ENCODE measurements at regions not wholly inside any gene's neighbourhood (a gene's known extent, or its start where the extent isn't known, plus 50 kb on each side); places are given as distances from the start of the nearest gene placed in this dataset.
A peak's percentile ranks its signal among the peaks of the same experiment; 100 is the strongest.

DNA sequence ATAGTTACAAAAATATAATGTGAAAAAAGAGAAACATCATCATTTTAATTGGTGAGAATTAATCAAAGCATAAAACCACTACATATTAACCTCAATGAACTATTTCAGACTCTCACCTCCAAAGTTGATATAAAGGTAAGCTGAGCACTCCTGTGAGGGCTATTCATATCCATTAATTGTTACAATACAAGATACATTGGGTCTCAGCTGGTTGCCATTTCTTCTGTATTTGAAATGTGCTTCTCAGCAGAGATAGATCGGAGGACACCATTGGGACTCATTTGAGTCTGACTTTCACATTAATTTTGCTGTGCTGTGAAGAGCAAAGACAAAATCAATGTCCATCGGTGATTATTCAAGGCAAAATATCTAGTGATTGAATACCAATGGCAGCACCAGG is 459.5 kb upstream of the GOT2 start:
- Histone ChIP-seq H3K4me3 (no peak overlapping the region), H3K27ac (no peak overlapping the region), H3K4me1 (peaks cover 0 to 5% of the 10 kb centered on the region in 2 donors), H3K36me3 (no peaks in the 10 kb centered on the region), H3K27me3 (no peaks in the 10 kb centered on the region), H3K9me3 (no peaks in the 10 kb centered on the region)
- no peak for DNase-seq (ENCODE audit: low spot score in 2 of 2)
- intact Hi-C loops (cut with DNase I), result no loop called here
- TF ChIP-seq, protein P1, sequence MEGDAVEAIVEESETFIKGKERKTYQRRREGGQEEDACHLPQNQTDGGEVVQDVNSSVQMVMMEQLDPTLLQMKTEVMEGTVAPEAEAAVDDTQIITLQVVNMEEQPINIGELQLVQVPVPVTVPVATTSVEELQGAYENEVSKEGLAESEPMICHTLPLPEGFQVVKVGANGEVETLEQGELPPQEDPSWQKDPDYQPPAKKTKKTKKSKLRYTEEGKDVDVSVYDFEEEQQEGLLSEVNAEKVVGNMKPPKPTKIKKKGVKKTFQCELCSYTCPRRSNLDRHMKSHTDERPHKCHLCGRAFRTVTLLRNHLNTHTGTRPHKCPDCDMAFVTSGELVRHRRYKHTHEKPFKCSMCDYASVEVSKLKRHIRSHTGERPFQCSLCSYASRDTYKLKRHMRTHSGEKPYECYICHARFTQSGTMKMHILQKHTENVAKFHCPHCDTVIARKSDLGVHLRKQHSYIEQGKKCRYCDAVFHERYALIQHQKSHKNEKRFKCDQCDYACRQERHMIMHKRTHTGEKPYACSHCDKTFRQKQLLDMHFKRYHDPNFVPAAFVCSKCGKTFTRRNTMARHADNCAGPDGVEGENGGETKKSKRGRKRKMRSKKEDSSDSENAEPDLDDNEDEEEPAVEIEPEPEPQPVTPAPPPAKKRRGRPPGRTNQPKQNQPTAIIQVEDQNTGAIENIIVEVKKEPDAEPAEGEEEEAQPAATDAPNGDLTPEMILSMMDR (IDR thresholded peaks at IDR 0.05), result no peak

DNA sequence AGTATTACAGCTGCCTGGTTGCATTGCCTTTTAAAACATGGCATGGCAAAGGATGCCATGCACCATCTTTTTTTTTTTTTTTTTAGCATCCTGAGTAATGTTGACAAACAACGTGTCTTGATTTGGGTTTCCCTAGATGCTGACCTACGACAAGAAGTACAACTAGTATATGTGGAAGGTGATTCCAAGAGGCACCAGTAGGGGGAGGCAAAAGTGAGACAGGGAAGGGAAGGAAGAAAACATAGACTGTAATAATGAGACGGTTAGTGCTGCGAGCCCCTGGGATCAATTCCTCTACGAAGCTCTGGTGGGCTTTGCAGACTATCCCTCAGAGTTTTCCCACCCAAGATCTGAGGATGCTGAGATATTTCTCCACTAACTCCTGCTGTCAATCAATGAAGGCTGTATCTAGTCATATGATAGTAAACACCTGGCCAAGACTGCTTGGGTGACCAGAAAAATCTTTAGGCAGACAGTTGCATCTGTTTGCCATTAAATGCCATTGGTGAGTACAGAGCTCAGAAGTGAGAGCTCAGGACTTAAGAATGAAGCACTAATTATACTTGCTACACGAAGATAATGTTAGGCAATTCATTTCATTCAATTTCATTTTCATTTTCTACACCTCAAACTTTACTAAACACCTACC is 458.6 kb upstream of the GOT2 start:
- no peak overlapping the region for H3K27ac ChIP-seq
- DNase-seq (ENCODE audit: low spot score in 2 of 2), result no peak
- H3K36me3 ChIP-seq, result no peaks in the 10 kb centered on the region
- H3K27me3 ChIP-seq, result no peaks in the 10 kb centered on the region
- intact Hi-C loops (cut with DNase I), result no loop called here
- TF ChIP-seq, protein P1 (IDR thresholded peaks at IDR 0.05), result peak in 1 of 3 experiments; percentile 21
- no peak overlapping the region for H3K4me3 ChIP-seq
- no peaks in the 10 kb centered on the region for H3K9me3 ChIP-seq
- no peaks in the 10 kb centered on the region for H3K4me1 ChIP-seq

DNA sequence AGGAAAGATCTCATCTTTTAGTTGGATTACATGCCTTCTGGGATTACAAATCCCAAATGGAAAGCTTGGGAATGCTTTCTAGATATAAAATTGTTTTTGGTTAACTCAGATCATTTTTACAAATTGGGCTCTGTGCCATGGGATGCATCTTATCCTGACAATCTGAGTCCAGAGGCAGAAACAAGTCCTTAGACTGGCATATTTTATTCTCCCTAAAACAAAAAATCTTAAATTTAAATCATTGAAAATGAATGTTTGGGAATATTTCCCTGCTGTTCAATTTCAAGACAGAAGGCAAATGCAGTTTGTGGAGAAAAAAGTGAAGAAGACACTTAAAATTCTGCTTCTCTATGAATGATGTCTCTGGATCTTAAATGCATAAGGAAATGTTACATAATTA is 456.6 kb upstream of the GOT2 start:
- intact Hi-C loops (cut with DNase I), result no loop called here
- Histone ChIP-seq H3K27ac (no peak overlapping the region), H3K36me3 (no peaks in the 10 kb centered on the region), H3K27me3 (no peaks in the 10 kb centered on the region), H3K4me3 (no peak overlapping the region), H3K9me3 (no peaks in the 10 kb centered on the region), H3K4me1 (no peaks in the 10 kb centered on the region)
- TF ChIP-seq, protein P1 (IDR thresholded peaks at IDR 0.05), result no peak
- DNase-seq (ENCODE audit: low spot score in 2 of 2), result no peak

DNA sequence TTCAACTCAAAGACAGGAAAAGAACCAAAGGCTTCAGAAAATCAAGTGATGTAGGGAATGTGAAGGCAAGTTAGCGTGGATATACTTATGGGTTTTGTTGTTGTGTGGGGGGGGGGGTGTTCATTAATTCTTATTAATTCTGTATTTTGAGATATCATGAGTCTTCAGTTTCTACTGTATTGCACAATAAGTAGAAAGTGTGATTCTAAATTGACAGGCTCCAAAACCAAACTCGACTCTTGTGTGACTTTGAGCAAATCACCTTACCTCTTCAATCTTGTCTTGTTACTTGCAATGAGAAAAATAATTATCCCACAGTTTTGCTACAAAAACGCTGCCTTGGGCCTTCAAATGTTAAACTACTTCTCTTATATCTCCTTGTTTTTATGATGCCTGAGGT is 453.9 kb upstream of the GOT2 start:
- Histone ChIP-seq H3K36me3 (no peaks in the 10 kb centered on the region), H3K27ac (no peak overlapping the region), H3K27me3 (no peaks in the 10 kb centered on the region), H3K9me3 (no peaks in the 10 kb centered on the region), H3K4me1 (no peaks in the 10 kb centered on the region), H3K4me3 (no peak overlapping the region)
- TF ChIP-seq, protein P1 (IDR thresholded peaks at IDR 0.05), result no peak
- intact Hi-C loops (cut with DNase I), result no loop called here
- no peak for DNase-seq (ENCODE audit: low spot score in 2 of 2)

DNA sequence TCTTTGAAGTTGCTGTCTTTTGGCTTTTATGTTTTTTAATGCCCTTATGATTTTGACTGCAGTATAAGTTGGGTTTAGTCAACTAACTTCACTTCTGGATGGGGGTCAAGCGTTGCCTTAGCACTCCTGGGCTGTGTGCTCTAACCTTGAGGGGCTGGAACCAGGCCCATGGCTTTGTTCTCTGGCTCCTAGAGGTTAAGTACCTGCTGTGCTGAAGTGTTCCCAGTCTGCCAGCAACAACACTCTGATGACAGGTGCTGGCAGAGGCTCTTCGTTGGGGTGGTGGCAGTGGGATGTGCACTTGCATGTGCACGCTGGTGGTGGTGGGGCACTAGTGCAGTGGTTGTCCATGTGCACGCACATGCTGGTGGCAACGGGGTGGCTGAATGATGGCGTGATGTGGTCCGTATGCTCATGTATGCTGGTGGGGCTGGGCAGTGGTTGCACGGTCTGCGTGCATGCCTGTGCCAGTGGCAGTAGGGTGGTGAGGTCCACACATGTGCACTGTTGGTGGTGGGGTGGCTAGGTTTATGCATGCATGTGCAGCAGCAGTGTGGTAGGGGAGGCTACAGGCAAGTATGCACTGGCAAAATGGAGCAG is 447.8 kb upstream of the GOT2 start:
- no peaks in the 10 kb centered on the region for H3K9me3 ChIP-seq
- DNase-seq (ENCODE audit: low spot score in 2 of 2), result no peak
- H3K27me3 ChIP-seq, result no peaks in the 10 kb centered on the region
- H3K27ac ChIP-seq, result no peak overlapping the region
- TF ChIP-seq, protein P1 (IDR thresholded peaks at IDR 0.05), result no peak
- no peak overlapping the region for H3K4me3 ChIP-seq
- no peaks in the 10 kb centered on the region for H3K4me1 ChIP-seq
- intact Hi-C loops (cut with DNase I), result no loop called here
- H3K36me3 ChIP-seq, result no peaks in the 10 kb centered on the region
